Neural progenitor cell (in vitro differentiated cells): ENCODE measurements at regions not wholly inside any gene's neighbourhood (a gene's known extent, or its start where the extent isn't known, plus 50 kb on each side); places are given as distances from the start of the nearest gene placed in this dataset.

Source experiments
- DNase-seq: peaks from one replicate; pipeline ENCODE4 v3.0.0-alpha.2; 2016; ENCODE audit warnings: low spot score
- H2AFZ ChIP-seq: fragments of 200-600 bp; sonication (generic); replicated peaks from 2 replicates; pipeline ENCODE4 v1.6.1; 2016; ENCODE audit warnings: antibody characterized with exemption
- H3F3A ChIP-seq: fragments of 200-600 bp; sonication (generic); 2 replicates; pipeline ENCODE4 v1.6.1; 2016; ENCODE audit warnings: antibody characterized with exemption, low read depth
- H3K27ac ChIP-seq: fragments of 200-600 bp; sonication (generic); 2 replicates; pipeline ENCODE4 v1.5.1; 2016; ENCODE audit warnings: mild to moderate bottlenecking
- H3K27me3 ChIP-seq: fragments of 200-600 bp; sonication (generic); 2 replicates; pipeline ENCODE4 v1.6.1; 2016; ENCODE audit warnings: mild to moderate bottlenecking, moderate library complexity
- H3K36me3 ChIP-seq: fragments of 200-600 bp; sonication (generic); 2 replicates; pipeline ENCODE4 v1.5.1; 2016
- H3K4me1 ChIP-seq: fragments of 200-600 bp; sonication (generic); 2 replicates; pipeline ENCODE4 v1.6.1; 2016; ENCODE audit warnings: mixed run types
- H3K4me2 ChIP-seq: fragments of 200-600 bp; sonication (generic); 2 replicates; pipeline ENCODE4 v1.6.1; 2016
- H3K4me3 ChIP-seq: fragments of 200-600 bp; sonication (generic); 2 replicates; pipeline ENCODE4 v1.5.1; 2016
- H3K79me2 ChIP-seq: fragments of 200-600 bp; sonication (generic); 2 replicates; pipeline ENCODE4 v1.6.1; 2016; ENCODE audit warnings: low read depth
- H3K9ac ChIP-seq: fragments of 200-600 bp; sonication (generic); 2 replicates; pipeline ENCODE4 v1.6.1; 2016
- H3K9me3 ChIP-seq: fragments of 200-600 bp; sonication (generic); 2 replicates; pipeline ENCODE4 v1.5.1; 2016; ENCODE audit warnings: low read depth
- H4K20me1 ChIP-seq: fragments of 200-600 bp; sonication (generic); 2 replicates; pipeline ENCODE4 v1.6.1; 2016; ENCODE audit warnings: low read depth
- H3K27ac Mint-ChIP-seq: 3 replicates; pipeline ENCODE4 v1.8.0; 2021; ENCODE audit warnings: mixed read lengths
- H3K27me3 Mint-ChIP-seq: 2 replicates; pipeline ENCODE4 v1.8.0; 2022; ENCODE audit warnings: low read depth, mild to moderate bottlenecking, inconsistent platforms, moderate library complexity, mixed read lengths; ENCODE audit not compliant: insufficient read depth
- H3K36me3 Mint-ChIP-seq: 3 replicates; pipeline ENCODE4 v1.8.0; 2021; ENCODE audit warnings: mixed read lengths
- H3K4me1 Mint-ChIP-seq: 3 replicates; pipeline ENCODE4 v1.8.0; 2021; ENCODE audit warnings: mixed read lengths
- H3K4me3 Mint-ChIP-seq: 3 replicates; pipeline ENCODE4 v1.8.0; 2021; ENCODE audit warnings: mild to moderate bottlenecking, moderate library complexity, mixed read lengths
- H3K9me3 Mint-ChIP-seq: 3 replicates; pipeline ENCODE4 v1.8.0; 2020; ENCODE audit warnings: mixed read lengths
- CTCF ChIP-seq: fragments of 200-600 bp; sonication (generic); IDR thresholded peaks from 2 replicates; pipeline ENCODE4 v1.5.1; 2017; ENCODE audit warnings: antibody characterized with exemption, mild to moderate bottlenecking
- EZH2 ChIP-seq: fragments of 200-600 bp; sonication (generic); IDR thresholded peaks from 2 replicates; pipeline ENCODE4 v1.6.1; 2017; ENCODE audit warnings: antibody characterized with exemption, mild to moderate bottlenecking, moderate library complexity
- EZH2phosphoT487 ChIP-seq: fragments of 200-600 bp; sonication (generic); IDR thresholded peaks from 2 replicates; pipeline ENCODE4 v1.6.1; 2017; ENCODE audit warnings: antibody characterized with exemption

- H3K4me2 ChIP-seq, result no peak overlapping the region
- no peak overlapping the region for H3K4me3 ChIP-seq
- H3K79me2 ChIP-seq, result no peaks in the 10 kb centered on the region
- Mint-ChIP-seq H3K4me3 (peak overlapping the region; percentile 8), H3K36me3 (peaks cover 11% of the 10 kb centered on the region), H3K9me3 (peaks cover 13% of the 10 kb centered on the region), H3K27ac (peak overlapping the region; percentile 91), H3K4me1 (peaks cover 56% of the 10 kb centered on the region), H3K27me3 (peaks cover 18% of the 10 kb centered on the region)
- no peak overlapping the region for H3K9ac ChIP-seq
- peak; percentile 79 for DNase-seq
- no peak for TF ChIP-seq EZH2
- peak; percentile 60 for TF ChIP-seq EZH2phosphoT487
- TF ChIP-seq CTCF, result no peak
- no peak overlapping the region for H3K27ac ChIP-seq
- H3K36me3 ChIP-seq, result no peaks in the 10 kb centered on the region
- peaks cover 6% of the 10 kb centered on the region for H3K4me1 ChIP-seq
- no peak overlapping the region for H2AFZ ChIP-seq
- no peaks in the 10 kb centered on the region for H4K20me1 ChIP-seq
- peaks cover 45% of the 10 kb centered on the region for H3K27me3 ChIP-seq
- H3F3A ChIP-seq, result peaks cover 5% of the 10 kb centered on the region
- H3K9me3 ChIP-seq, result no peaks in the 10 kb centered on the region
Measured at GRCh38 chr18:10210057-10210633, 244.3 kb upstream of the APCDD1 start.

GRCh38 chr18:10213526-10213925 lies 240.9 kb upstream of the APCDD1 start:
- Histone ChIP-seq H3K27me3 (peaks cover 13% of the 10 kb centered on the region), H3K36me3 (no peaks in the 10 kb centered on the region), H4K20me1 (no peaks in the 10 kb centered on the region), H2AFZ (no peak overlapping the region), H3K4me1 (peaks cover 6% of the 10 kb centered on the region), H3K79me2 (no peaks in the 10 kb centered on the region), H3K9ac (no peak overlapping the region), H3K4me2 (no peak overlapping the region), H3K9me3 (no peaks in the 10 kb centered on the region), H3K4me3 (no peak overlapping the region), H3K27ac (no peak overlapping the region), H3F3A (peaks cover 5% of the 10 kb centered on the region)
- Mint-ChIP-seq H3K9me3 (peaks cover 36% of the 10 kb centered on the region), H3K4me1 (peaks cover 34% of the 10 kb centered on the region), H3K27me3 (peaks cover 7% of the 10 kb centered on the region), H3K4me3 (no peak overlapping the region), H3K27ac (no peak overlapping the region), H3K36me3 (peaks cover 11% of the 10 kb centered on the region)
- no peak for TF ChIP-seq EZH2
- no peak for TF ChIP-seq CTCF
- TF ChIP-seq EZH2phosphoT487, result no peak
- DNase-seq, result no peak

- no peak overlapping the region for H2AFZ ChIP-seq
- H3K27ac ChIP-seq, result no peak overlapping the region
- peaks cover 51% of the 10 kb centered on the region for H3K9me3 Mint-ChIP-seq
- H3K27me3 ChIP-seq, result peaks cover 3% of the 10 kb centered on the region
- H3K9ac ChIP-seq, result no peak overlapping the region
- peaks cover 5% of the 10 kb centered on the region for H3K27me3 Mint-ChIP-seq
- H3K79me2 ChIP-seq, result no peaks in the 10 kb centered on the region
- H3K4me2 ChIP-seq, result no peak overlapping the region
- peak overlapping the region; percentile 80 for H3K27ac Mint-ChIP-seq
- H4K20me1 ChIP-seq, result no peaks in the 10 kb centered on the region
- H3F3A ChIP-seq, result peaks cover 1% of the 10 kb centered on the region
- H3K4me1 ChIP-seq, result no peaks in the 10 kb centered on the region
- no peaks in the 10 kb centered on the region for H3K36me3 ChIP-seq
- TF ChIP-seq EZH2 (no peak), CTCF (no peak), EZH2phosphoT487 (no peak)
- DNase-seq, result no peak
- H3K4me3 ChIP-seq, result no peak overlapping the region
- peaks cover 19% of the 10 kb centered on the region for H3K4me1 Mint-ChIP-seq
- no peak overlapping the region for H3K4me3 Mint-ChIP-seq
- H3K9me3 ChIP-seq, result no peaks in the 10 kb centered on the region
- peaks cover 11% of the 10 kb centered on the region for H3K36me3 Mint-ChIP-seq
Measured at GRCh38 chr18:10215446-10215845, 239.0 kb upstream of the APCDD1 start.
